ENCODE measurements at regions not wholly inside any gene's neighbourhood (a gene's known extent, or its start where the extent isn't known, plus 50 kb on each side); places are given as distances from the start of the nearest gene placed in this dataset.

DNA sequence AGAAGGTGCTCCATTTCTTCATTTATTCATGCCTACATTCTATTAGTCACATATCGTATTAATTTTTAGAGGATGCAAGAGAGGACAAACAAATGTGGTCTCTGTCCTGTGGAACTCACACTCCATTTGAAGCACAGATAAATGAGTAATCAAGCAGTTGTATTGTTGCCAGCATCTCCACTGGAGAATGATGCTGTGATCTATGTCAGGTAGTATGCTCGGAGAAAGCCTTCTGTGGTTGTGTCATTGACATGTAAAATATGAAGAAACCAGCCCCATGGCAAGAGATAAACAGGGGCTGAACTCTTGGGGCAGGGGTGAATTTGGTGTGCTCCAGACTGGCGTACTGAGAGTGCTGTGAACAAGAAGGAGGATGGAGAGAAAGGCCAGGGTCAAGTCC is 101.2 kb downstream of the FASLG start:
- TF ChIP-seq, protein P1, sequence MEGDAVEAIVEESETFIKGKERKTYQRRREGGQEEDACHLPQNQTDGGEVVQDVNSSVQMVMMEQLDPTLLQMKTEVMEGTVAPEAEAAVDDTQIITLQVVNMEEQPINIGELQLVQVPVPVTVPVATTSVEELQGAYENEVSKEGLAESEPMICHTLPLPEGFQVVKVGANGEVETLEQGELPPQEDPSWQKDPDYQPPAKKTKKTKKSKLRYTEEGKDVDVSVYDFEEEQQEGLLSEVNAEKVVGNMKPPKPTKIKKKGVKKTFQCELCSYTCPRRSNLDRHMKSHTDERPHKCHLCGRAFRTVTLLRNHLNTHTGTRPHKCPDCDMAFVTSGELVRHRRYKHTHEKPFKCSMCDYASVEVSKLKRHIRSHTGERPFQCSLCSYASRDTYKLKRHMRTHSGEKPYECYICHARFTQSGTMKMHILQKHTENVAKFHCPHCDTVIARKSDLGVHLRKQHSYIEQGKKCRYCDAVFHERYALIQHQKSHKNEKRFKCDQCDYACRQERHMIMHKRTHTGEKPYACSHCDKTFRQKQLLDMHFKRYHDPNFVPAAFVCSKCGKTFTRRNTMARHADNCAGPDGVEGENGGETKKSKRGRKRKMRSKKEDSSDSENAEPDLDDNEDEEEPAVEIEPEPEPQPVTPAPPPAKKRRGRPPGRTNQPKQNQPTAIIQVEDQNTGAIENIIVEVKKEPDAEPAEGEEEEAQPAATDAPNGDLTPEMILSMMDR (IDR thresholded peaks at IDR 0.05), result no peak
- TF ChIP-seq POLR2A (IDR thresholded peaks at IDR 0.05), result no peak
